H1 (cell line): ENCODE measurements at regions not wholly inside any gene's neighbourhood (a gene's known extent, or its start where the extent isn't known, plus 50 kb on each side); places are given as distances from the start of the nearest gene placed in this dataset.

Experiments used
- CTBP2 ChIP-seq: IDR thresholded peaks from 2 replicates; pipeline ENCODE4 v1.7.0; 2011; ENCODE audit warnings: borderline replicate concordance, mild to moderate bottlenecking, moderate library complexity, mixed read lengths, low read length; ENCODE audit not compliant: insufficient read depth, insufficient read length
- TAF1 ChIP-seq: IDR thresholded peaks from 2 replicates; pipeline ENCODE4 v1.6.1; 2011; ENCODE audit warnings: mild to moderate bottlenecking, low read depth, low read length
- TBP ChIP-seq: IDR thresholded peaks from 2 replicates; pipeline ENCODE4 v1.6.1; 2011; ENCODE audit warnings: low read depth, low read length, improper control_type of control experiment

DNA sequence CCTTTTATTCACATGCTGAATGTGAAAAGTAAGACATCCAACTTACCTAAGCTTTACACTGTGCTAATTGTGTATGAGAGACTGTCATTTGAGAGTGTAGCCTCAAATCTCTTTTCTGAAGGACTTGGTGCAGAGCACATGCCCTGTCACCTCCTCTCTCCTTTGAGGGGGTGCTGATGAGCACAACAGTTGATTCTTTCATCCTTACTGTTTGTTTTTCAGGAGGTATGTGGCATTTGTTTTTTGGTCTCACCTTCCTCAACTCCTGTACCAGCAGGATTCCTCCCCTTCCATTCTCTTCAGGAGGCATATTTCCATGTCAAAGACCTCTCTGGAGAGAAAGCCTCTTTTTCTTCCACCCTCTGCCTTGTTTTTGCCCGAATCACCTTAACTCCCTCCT, 252.6 kb upstream of the CITED2 start (continued):
- TF ChIP-seq TAF1 (no peak), CTBP2 (no peak), TBP (no peak)
